HK-2 (cell line): ENCODE measurements at regions not wholly inside any gene's neighbourhood (a gene's known extent, or its start where the extent isn't known, plus 50 kb on each side); places are given as distances from the start of the nearest gene placed in this dataset.
"Not testable (repeated sequence)": the region's sequence is repeated elsewhere in the genome, so short reads cannot be mapped to it uniquely, and the experiment has no call there.

Experiments used
- DNase-seq: peaks from one replicate; pipeline ENCODE4 v3.0.0-alpha.2; 2018; ENCODE audit not compliant: unreplicated experiment

DNA sequence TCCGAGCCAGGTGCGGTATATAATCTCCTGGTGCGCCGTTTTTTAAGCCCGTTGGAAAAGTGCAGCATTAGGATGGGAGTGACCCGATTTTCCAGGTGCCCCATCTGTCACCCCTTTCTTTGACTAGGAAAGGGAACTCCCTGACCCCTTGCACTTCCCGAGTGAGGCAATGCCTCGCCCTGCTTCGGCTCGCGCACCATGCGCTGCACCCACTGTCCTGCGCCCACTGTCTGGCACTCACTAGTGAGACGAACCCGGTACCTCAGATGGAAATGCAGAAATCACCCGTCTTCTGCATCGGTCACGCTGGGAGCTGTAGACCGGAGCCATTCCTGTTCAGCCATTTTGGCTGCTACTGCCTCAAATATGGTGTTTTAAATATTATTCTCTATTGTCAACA lies 198.0 kb downstream of the MEIS1 start:
- DNase-seq, result not testable (repeated sequence)

DNA sequence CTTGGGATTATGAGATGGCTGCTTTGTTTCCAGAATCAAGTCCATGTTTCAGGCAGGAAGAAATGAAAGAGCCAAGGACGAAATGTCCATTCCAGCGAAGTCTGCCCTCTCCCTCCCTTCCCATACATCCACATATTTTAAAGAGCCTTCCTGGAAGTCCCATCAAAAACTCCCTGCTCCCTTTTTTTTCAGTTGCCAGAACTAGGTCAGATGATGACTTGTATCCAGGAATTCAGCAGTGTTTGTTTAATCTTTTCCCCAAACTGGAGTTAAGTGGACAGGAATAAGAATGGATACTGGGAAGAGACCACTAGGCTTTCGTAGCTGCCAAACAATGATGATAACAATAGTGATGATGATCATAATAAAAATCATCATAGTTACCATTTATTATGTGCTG lies 198.7 kb downstream of the MEIS1 start:
- DNase-seq, result no peak

DNA sequence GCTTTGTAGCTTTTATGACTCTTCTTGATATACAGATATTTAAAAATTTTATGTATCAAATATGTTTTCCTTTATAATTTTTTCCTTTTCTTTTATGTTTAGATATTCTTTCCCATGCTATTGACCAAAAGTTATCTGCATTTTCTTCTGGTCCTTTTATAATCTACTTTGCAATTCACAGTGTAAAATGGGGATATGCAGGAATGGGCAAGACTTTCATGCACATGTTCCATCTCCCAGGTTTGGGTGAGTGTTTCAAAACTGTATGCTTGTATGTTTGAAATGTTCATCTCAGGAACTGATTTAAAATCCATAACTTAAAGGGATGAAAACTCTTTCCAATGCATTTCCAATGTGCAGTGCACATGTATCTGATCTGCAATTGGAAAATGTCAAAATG lies 199.9 kb downstream of the MEIS1 start:
- DNase-seq, result no peak

DNA sequence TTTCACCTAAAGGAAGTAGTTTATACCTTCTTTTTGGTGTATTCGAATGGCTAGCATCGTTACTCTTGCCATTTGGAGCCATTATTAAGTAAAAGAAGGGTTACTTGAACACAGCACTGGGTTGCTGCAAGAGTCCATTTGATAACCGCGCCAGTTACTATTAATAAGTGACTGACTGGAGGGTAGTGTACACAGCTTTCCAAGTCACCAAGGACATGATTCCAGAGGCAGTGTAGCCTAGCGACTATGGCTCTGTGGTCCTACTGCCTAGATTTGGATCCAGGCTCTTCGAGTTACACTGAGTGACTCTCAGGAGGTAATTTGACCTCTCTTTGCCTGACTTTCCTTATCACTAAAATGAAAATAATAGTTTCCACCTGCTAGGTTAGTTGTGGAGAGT lies 206.8 kb downstream of the MEIS1 start:
- DNase-seq, result no peak

DNA sequence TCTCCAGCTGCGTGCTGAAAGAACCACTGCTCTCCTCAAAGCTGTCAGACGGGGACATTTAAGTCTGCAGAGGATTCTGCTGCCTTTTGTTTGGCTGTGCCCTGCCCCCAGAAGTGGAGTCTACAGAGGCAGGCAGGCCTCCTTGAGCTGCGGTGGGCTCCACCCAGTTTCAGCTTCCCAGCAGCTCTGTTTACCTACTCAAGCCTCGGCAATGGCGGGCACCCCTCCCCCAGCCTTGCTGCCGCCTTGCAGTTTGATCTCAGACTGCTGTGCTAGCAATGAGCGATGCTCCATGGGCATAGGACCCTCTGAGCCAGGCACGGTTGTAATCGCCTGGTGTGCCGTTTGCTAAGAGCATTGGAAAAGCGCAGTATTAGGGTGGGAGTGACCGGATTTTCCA lies 213.2 kb downstream of the MEIS1 start:
- DNase-seq, result not testable (repeated sequence)

DNA sequence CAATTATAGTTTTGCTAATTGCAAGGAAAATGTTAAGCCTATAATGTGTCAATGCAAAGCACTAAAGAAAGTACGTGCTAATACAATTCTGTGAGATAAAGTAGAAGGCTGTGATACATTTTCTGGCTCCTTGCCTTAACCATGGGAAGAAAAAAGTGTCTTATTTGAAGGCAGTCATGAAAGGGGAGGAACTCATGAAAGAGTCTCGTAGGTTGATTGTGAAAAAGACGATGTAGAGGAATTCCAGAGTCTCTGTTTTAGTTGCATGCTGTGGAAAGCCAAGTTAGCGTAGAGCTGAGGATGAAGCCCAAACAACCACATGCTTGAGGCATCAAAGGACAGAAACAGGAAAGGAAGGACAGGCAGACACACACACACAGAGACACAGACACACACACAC lies 214.1 kb downstream of the MEIS1 start:
- DNase-seq, result no peak

DNA sequence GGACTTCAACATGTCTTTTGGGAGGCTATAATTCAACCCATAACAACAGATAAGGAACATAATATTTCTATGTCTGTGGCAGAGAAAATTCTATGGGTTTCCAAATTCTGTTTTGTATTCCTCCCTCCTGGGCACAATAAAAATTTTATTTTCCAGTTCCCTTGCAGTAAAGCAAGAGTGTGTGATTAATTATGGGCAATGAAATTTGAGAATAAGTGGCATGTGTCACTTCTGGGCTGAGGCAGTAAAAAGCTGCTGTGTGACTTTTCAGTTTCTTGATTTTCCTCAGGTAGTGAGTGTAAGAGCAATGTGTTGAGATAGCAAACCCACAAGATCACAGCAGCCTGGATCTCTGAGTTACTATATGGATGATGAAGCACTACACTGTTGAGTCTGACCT lies 216.4 kb downstream of the MEIS1 start:
- no peak for DNase-seq

DNA sequence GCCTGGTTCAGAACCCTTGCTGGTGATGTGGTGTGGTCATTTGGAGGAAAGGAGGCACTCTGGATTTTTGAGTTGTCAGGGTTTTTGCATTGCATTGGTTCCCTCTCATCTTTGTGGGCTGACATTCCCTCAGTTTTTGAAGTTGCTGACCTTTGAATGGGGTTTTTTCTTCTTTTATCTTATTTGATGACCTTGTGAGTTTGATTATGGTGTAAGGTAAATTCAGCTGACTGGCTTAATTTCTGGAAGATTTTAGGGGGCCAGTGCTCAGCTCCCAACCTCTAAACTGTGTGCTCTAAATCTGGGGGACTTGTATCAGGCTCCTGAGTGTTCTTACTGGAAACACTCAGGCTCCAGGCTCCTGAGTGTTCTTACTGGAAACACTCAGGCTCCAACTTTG lies 225.9 kb downstream of the MEIS1 start:
- DNase-seq, result no peak

DNA sequence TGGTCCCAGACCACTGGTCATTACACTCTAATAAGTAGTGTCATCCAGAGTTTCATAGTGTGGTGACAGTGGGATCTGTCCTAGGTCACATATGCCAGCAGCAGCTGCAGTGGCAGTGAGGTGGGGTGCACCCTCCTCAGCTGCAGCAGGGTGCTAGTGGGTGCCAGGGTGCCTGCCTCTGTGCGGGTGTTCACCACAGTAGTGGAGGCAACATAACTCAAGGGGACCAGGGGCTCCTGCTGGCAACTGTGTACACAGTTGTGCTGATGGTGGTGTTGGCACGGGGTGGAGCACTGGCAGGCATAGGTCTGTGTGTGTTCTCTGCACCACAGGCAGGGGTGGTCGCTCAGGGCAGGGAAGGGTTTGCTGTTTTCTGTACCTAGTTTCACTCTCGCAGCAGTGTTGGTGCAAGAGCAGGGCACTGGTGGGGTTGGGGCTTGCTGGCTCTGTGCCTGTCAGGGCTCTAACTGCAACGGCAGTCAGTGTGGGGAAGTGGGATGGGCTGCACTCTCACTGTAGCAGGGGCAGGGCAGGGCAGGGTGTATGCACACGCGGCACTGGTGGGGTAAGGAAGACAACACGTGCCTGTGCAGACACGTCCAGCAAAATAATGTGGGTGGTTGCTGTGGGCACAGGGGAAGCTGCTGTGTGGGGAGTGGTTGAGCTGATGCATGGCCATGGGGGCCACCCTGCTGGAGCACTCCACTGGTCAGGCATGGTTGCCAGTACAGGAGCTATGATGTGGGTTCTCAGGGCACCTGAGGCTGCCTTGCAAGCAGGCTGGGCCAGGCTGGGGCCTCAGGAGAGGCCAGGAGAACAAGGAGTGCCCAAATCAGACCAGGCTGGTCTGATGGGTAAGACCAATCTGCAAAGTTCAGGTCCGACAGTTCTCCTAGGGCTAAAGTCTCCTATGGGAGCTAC lies 226.6 kb downstream of the MEIS1 start:
- no peak for DNase-seq

DNA sequence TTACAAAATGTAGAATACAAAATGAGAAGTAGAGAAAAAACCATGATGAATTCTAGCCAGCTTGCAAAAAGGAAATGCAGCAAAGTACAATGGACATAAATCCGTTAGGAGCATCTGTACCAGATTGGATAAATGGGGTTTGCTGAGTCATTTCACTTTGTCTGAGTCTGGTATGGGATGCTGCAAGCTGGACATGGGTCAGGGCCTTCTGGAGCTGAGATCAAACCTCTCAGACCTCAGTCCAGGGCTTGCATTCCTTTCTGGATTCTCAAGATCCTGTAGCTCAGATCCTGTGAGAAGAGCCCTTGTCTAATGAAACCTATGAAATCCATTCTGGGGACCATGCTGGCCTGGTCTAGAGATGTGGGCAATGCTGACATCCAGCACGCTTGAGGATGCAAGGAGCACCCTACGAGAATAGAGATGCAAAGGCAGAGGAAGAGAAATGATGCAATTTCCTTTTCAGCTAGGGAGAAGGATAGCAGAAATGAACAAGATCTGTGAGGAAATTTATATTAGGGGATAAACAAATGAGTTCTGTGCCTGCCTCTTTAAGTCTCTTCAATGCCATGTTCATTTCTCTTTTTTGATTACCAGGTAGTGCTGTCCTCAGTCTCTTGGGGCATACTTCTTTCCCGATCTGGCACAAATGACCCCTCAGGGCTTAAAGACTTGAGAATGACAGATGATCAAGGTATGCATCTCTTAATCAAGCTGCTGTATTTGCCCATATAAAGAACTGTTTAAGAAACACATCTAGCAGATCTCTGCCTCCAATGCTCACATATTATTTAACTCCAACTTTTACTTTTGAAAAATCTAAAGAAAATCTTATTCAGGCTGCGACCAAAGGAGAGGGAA lies 230.4 kb downstream of the MEIS1 start:
- no peak for DNase-seq

DNA sequence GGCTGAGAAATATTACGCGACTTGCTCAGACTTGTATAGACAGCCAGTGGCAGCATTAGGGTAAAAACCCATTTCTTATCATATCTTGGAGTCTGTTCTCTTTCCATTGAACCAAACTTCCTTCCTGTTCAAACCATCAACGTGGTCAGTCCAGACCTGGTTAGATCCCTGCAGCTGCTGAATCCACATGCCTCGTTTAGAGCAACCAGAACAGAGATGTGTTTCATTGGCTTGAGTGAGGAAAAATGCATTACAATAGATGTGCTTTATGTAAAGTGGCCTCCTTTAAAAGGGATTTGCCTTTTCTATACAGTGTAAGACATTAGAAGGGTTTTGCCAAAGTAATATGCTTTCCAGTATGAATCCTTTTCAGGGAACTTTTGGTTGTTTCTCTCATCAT lies 232.4 kb downstream of the MEIS1 start:
- no peak for DNase-seq

DNA sequence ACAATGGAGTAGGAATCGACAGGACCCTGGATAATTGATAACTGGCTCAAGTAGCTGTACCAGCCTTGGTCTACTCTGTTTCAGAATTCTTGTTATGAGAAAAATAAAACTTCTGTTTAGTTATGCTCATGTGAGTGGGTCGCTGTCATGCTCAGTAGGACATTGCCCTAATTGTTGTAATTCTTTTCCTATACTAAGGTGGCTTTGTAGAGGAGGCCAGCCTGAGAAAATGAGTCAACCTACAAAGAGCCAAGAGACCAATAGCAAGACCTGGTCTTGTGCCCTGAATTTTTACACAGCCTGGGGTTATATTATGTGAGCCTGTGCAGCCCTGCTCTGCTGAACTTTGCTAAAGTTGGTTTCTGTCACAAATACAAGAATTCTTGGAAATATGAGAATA lies 238.4 kb downstream of the MEIS1 start:
- no peak for DNase-seq

DNA sequence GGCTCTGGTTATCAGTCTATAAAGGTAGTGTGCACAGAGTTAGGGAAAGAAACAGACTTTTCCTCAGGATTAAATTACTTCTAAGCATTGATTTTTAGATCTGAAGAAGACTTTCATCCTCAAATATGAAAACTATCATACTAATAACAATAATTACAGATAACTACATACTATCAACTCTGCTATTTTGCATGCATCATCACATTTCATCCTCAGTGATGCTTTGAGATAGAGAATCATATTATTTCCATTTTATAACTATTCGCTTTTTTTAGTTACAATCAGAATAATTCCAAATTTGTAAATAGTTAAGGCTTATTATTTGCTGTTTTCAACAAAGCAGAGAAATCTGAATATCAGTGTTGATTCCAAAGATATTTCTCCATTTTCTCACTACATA lies 239.2 kb downstream of the MEIS1 start:
- no peak for DNase-seq

DNA sequence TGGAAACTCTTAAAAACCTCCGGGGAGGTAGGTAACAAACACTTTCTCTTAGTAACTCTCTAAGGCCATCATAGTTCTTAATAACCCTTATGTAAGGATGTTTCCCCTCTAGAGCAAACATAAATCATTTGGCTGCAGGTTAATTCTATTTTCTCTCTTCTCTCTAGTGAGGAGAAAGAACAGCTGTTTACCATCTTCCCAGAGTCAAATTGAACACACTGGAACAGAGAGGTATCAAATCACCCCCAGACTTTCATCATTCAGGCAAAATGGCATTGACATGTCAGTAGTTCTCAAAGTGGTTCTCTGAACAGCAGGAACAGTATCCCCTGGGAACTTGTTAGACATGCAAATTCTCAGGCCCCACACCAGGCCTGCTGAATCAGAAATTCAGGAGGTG lies 240.7 kb downstream of the MEIS1 start:
- no peak for DNase-seq

DNA sequence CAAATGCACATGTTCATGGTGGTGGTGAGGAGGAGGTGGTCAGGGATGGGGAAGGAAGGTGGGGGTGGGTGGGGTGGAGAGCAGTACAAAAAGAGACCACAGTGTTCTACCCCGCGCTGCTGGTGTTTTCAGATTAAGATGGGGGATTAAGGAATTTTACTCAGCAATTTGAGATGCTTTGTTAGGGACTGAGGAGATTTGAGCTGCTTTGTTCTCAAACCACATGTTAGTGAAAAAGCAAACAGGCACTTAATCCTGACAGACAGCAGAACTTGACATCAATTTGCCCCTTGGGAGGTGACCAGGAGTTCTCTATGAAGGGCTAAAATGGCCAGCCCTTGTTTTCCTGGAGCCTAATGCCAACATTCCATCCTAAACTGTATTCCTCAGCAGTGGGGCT lies 244.5 kb downstream of the MEIS1 start:
- no peak for DNase-seq

DNA sequence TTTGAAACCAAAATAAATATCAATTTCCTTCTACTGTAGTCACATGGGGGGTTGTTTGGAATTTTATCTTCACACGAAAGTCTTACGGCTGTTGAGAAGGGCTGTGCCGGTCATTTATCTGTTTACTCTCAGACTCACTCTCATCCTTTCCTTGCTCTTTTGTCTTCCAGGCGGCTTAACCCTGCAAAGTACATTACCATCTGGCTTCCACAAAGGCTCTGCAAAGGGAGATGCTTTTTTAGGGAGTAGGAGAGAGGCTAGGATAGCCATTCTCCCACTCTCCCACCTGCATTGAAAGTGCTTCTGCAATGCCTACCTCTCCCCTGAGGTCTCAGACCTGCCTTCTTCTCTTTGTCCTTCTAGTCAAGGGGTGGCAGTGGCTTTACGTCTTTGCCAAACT lies 247.6 kb downstream of the MEIS1 start:
- DNase-seq, result no peak

DNA sequence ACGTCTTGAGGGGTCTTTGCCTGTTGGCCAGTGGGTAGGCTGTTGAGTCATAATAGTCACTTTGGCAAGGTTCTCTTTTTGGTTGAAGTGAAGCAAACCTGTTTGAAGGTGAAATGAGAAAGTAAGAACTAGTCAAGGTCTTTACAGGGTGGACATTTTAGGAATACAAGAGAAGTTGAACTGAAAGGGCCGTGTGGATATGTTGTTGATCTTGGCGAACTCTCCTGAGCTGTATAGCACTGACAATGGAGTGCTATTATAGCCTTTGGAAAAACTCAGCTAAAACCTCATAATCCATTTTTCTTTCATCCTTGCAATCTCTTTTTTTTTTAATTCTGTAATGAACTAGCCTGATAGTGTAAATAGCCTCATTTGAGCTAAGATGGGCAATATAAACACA lies 248.1 kb downstream of the MEIS1 start:
- DNase-seq, result no peak

DNA sequence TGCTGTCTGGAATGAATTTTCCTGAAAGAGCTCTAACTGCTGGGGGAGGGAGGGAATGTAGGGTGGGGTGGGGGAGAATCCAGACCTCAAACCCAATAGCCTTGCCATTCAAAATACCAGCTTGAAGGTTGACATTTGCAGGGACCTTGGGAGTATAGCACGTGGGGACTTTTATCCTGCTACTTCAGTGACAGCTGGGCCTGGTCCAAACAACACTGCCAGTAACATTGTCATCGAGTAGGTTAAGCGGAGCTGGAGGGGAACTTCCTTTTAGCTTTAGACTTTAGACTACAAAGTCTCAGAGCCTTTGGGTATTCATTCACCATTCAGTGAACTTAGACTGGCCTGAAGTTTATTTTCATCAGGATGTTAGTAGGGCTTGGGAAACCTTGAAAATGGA lies 248.7 kb downstream of the MEIS1 start:
- DNase-seq, result no peak

DNA sequence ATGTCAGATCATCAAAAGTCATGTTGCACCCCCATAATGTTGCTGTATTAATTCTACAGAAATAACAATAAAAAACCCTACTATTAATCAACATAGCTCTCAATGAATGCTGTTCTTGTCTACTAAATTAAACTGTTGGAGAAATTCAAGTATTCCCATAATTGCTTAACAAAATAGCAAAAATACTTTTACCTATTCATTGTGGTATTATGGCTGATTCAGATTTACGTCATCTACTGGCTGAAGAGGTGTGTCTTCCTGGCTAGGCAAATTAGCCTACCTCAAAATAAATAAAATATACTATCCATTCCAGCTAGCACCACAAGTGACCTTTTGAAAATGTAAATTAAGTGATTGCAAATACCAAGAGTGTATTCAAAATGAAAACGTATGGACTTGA lies 249.4 kb downstream of the MEIS1 start:
- no peak for DNase-seq

DNA sequence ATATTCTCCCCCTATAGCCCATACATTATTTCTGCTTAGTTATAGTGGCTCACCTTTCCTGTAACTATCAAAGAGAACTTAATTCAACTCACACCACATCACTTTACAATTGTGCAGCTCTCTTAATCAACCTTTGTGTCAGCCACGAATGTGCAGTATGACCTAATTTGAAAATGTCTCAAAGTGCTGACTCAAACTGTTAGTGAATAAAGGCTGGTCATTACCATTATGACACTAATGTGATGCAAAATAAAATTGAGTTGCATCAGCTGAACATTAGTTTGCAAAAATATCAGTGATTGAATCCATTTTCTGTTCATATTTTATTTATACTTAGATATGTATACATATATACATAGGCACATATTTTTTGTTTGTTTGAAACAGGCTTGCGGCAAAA lies 251.8 kb downstream of the MEIS1 start:
- no peak for DNase-seq

DNA sequence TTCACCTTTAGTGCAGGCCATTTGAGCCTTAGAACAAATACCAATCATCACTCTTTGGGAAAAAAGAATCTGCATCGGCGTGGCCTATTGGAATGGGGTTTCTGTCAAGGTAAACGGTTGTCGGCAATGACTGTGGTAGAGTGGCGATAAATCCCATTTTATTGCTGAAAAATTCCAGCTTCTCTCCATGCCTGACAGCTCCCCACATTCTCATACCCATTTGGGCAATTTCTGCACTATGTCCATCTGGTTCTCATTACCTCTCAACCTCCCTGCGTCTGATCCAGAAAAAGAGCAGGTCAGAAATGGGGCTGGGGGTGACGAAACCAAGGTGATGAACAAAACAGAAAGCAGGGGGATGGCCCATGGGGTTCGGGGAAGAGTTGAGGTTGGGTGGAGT lies 254.0 kb downstream of the MEIS1 start:
- DNase-seq, result no peak

DNA sequence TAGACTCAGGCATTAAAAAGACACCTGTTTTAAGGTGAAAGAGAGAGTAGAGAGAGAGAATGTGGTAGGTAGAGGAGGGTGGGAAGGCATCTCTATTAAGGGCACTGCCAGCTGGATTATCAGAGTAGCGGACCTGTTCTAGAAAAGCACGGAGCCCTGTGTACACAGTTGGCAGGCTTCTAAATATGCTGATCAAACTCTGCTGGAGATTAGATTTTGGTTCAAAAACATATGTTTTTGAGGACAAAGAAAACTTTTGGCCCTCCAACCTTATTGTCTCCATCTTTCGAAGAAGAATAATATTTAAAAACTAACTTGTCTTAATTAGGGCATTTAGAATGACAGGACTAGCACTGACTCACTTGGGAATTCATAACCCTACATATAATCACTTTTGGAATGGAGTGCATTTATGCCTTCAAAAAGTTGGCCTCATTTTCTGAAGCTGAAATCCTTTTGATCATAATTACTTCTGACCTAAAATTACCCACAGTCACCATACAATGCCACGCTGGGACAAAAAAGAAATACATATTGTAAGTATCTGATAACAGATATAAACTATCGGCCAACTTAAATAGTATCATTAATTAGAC lies 254.6 kb downstream of the MEIS1 start:
- no peak for DNase-seq
